ENCODE measurements at regions not wholly inside any gene's neighbourhood (a gene's known extent, or its start where the extent isn't known, plus 50 kb on each side); places are given as distances from the start of the nearest gene placed in this dataset.

- Histone ChIP-seq H3K36me3 (no peaks in the 10 kb centered on the region), H3K4me1 (peaks cover 0 to 21% (median 10%) of the 10 kb centered on the region in 4 donors), H3K27ac (no peak overlapping the region), H3K27me3 (peaks cover 0 to 7% of the 10 kb centered on the region in 2 donors), H3K4me3 (no peak overlapping the region), H3K9me3 (peaks cover 0 to 8% (median 0%) of the 10 kb centered on the region in 3 donors)
- no peak for DNase-seq
- intact Hi-C loops (cut with DNase I; ENCODE audit: low total_unique reads): no loop called here
- no peak for TF ChIP-seq CTCF (IDR thresholded peaks at IDR 0.05)
Observed at GRCh38 chr22:27616033-27616432, 185.5 kb downstream of the MN1 start.

- peaks cover 0 to 8% (median 0%) of the 10 kb centered on the region in 3 donors for H3K9me3 ChIP-seq
- intact Hi-C loops (cut with DNase I; ENCODE audit: low total_unique reads): no loop called here
- no peak for DNase-seq
- H3K27ac ChIP-seq: no peak overlapping the region
- no peak for TF ChIP-seq CTCF (IDR thresholded peaks at IDR 0.05)
- no peak overlapping the region for H3K4me3 ChIP-seq
- H3K4me1 ChIP-seq: peaks cover 0 to 21% (median 10%) of the 10 kb centered on the region in 4 donors
- H3K27me3 ChIP-seq: peaks cover 0 to 2% of the 10 kb centered on the region in 2 donors
- H3K36me3 ChIP-seq: no peaks in the 10 kb centered on the region
Observed at GRCh38 chr22:27617214-27617881, 184.2 kb downstream of the MN1 start.

- no peak for TF ChIP-seq CTCF (IDR thresholded peaks at IDR 0.05)
- Histone ChIP-seq H3K4me3 (no peak overlapping the region), H3K27ac (no peak overlapping the region), H3K4me1 (no peaks in the 10 kb centered on the region), H3K36me3 (no peaks in the 10 kb centered on the region), H3K27me3 (no peaks in the 10 kb centered on the region), H3K9me3 (peaks cover 0 to 8% (median 0%) of the 10 kb centered on the region in 3 donors)
- intact Hi-C loops (cut with DNase I; ENCODE audit: low total_unique reads): no loop called here
- DNase-seq: no peak
Observed at GRCh38 chr22:27620367-27621154, 181.0 kb downstream of the MN1 start.

- no peaks in the 10 kb centered on the region for H3K4me1 ChIP-seq
- H3K4me3 ChIP-seq: no peak overlapping the region
- no peak overlapping the region for H3K27ac ChIP-seq
- no peak for DNase-seq
- TF ChIP-seq CTCF (IDR thresholded peaks at IDR 0.05): no peak
- H3K36me3 ChIP-seq: no peaks in the 10 kb centered on the region
- intact Hi-C loops (cut with DNase I; ENCODE audit: low total_unique reads): no loop called here
- no peaks in the 10 kb centered on the region for H3K27me3 ChIP-seq
- peaks cover 0 to 8% (median 0%) of the 10 kb centered on the region in 3 donors for H3K9me3 ChIP-seq
Observed at GRCh38 chr22:27621486-27622070, 180.0 kb downstream of the MN1 start.

GRCh38 chr22:27624042-27624441 lies 177.5 kb downstream of the MN1 start:
- H3K36me3 ChIP-seq: no peaks in the 10 kb centered on the region
- no peak for DNase-seq
- intact Hi-C loops (cut with DNase I; ENCODE audit: low total_unique reads): no loop called here
- H3K4me1 ChIP-seq: no peaks in the 10 kb centered on the region
- no peaks in the 10 kb centered on the region for H3K27me3 ChIP-seq
- H3K4me3 ChIP-seq: no peak overlapping the region
- H3K9me3 ChIP-seq: peaks cover 0 to 6% (median 0%) of the 10 kb centered on the region in 3 donors
- no peak for TF ChIP-seq CTCF (IDR thresholded peaks at IDR 0.05)
- H3K27ac ChIP-seq: no peak overlapping the region

Measured in tibial artery (tissue), 4 donors.